Tibial artery (tissue), 4 donors: ENCODE measurements at regions not wholly inside any gene's neighbourhood (a gene's known extent, or its start where the extent isn't known, plus 50 kb on each side); places are given as distances from the start of the nearest gene placed in this dataset.

Source experiments
- DNase-seq, 2 donors: peaks; one replicate each; pipeline ENCODE4 v3.0.0-alpha.2; 2019
- H3K27ac ChIP-seq, 2 donors: fragments of 200-600 bp; sonication (generic) in 1 of 2; 1 replicate in 1 of 2; 2 replicates in 1 of 2; pipeline ENCODE4 v1.5.1; 2018 to 2019; ENCODE audit warnings: mild to moderate bottlenecking in 1 of 2
- H3K27me3 ChIP-seq, 2 donors: fragments of 200-600 bp; sonication (generic) in 1 of 2; one replicate each; pipeline versions ENCODE4 v1.5.1 to v1.6.0; 2016 to 2019
- H3K36me3 ChIP-seq, 3 donors: fragments of 200-600 bp; sonication (generic) in 2 of 3; one replicate each; pipeline ENCODE4 v1.5.1; 2016 to 2019; ENCODE audit warnings: mild to moderate bottlenecking in 2 of 3
- H3K4me1 ChIP-seq, 4 donors: fragments of 200-600 bp; sonication (generic) in 2 of 4; 1 replicate in 3 of 4; 2 replicates in 1 of 4; pipeline ENCODE4 v1.5.1; 2016 to 2019
- H3K4me3 ChIP-seq, 2 donors: fragments of 200-600 bp; sonication (generic) in 1 of 2; 1 replicate in 1 of 2; 2 replicates in 1 of 2; pipeline ENCODE4 v1.5.1; 2018 to 2019; ENCODE audit warnings: mild to moderate bottlenecking in 2 of 2
- H3K9me3 ChIP-seq, 3 donors: fragments of 200-600 bp; sonication (generic) in 1 of 3; one replicate each; pipeline ENCODE4 v1.5.1; 2016 to 2019
- CTCF ChIP-seq, 2 experiments: fragments of 200-600 bp in 1 of 2; fragments of 450-650 bp in 1 of 2; IDR thresholded peaks; one replicate each; pipeline ENCODE4 v1.5.1; 2017 to 2019; ENCODE audit warnings: antibody characterized with exemption in 2 of 2, mild to moderate bottlenecking in 1 of 2, moderate library complexity in 1 of 2
- intact Hi-C: fragments of 100-400 bp; cut with DNase I; formaldehyde crosslinking; loops from one replicate; pipeline ENCODE4 v1.15.0; 2023; ENCODE audit warnings: low total_unique reads

- no peak for TF ChIP-seq CTCF (IDR thresholded peaks at IDR 0.05)
Measured at GRCh38 chr18:57961876-57962505, 82.0 kb upstream of the NEDD4L start.

GRCh38 chr18:57961411-57961810, 82.6 kb upstream of the NEDD4L start:
- no peak overlapping the region for H3K4me3 ChIP-seq
- no peak for TF ChIP-seq CTCF (IDR thresholded peaks at IDR 0.05)
- no peaks in the 10 kb centered on the region for H3K4me1 ChIP-seq
- H3K27me3 ChIP-seq: no peaks in the 10 kb centered on the region
- no peak for DNase-seq
- H3K36me3 ChIP-seq: no peaks in the 10 kb centered on the region
- H3K9me3 ChIP-seq: no peaks in the 10 kb centered on the region
- H3K27ac ChIP-seq: no peak overlapping the region
- intact Hi-C loops: no loop called here

More at GRCh38 chr18:57961876-57962505, 82.0 kb upstream of the NEDD4L start:
- Histone ChIP-seq H3K27me3 (no peaks in the 10 kb centered on the region), H3K9me3 (no peaks in the 10 kb centered on the region), H3K27ac (no peak overlapping the region), H3K4me1 (no peaks in the 10 kb centered on the region), H3K4me3 (no peak overlapping the region), H3K36me3 (no peaks in the 10 kb centered on the region)
- DNase-seq: no peak
- intact Hi-C loops: no loop called here

- DNase-seq: no peak
- H3K9me3 ChIP-seq: no peaks in the 10 kb centered on the region
- intact Hi-C loops: no loop called here
- no peak for TF ChIP-seq CTCF (IDR thresholded peaks at IDR 0.05)
- no peak overlapping the region for H3K27ac ChIP-seq
- H3K4me3 ChIP-seq: no peak overlapping the region
- H3K27me3 ChIP-seq: no peaks in the 10 kb centered on the region
- H3K4me1 ChIP-seq: no peaks in the 10 kb centered on the region
- H3K36me3 ChIP-seq: no peaks in the 10 kb centered on the region
Measured at GRCh38 chr18:57959278-57959677, 84.7 kb upstream of the NEDD4L start.

GRCh38 chr18:57957210-57957609, 86.8 kb upstream of the NEDD4L start:
- Histone ChIP-seq H3K27ac (no peak overlapping the region), H3K4me1 (peaks cover 0 to 11% (median 3%) of the 10 kb centered on the region in 4 donors), H3K4me3 (no peak overlapping the region), H3K27me3 (no peaks in the 10 kb centered on the region), H3K9me3 (no peaks in the 10 kb centered on the region), H3K36me3 (no peaks in the 10 kb centered on the region)
- TF ChIP-seq CTCF (IDR thresholded peaks at IDR 0.05): no peak
- intact Hi-C loops: no loop called here
- DNase-seq: no peak

- no peak for TF ChIP-seq CTCF (IDR thresholded peaks at IDR 0.05)
- Histone ChIP-seq H3K9me3 (no peaks in the 10 kb centered on the region), H3K27ac (no peak overlapping the region), H3K4me1 (peaks cover 0 to 14% (median 3%) of the 10 kb centered on the region in 4 donors), H3K36me3 (no peaks in the 10 kb centered on the region), H3K27me3 (no peaks in the 10 kb centered on the region), H3K4me3 (no peak overlapping the region)
- DNase-seq: no peak
- intact Hi-C loops: no loop called here
Measured at GRCh38 chr18:57956491-57956890, 87.5 kb upstream of the NEDD4L start.

- Histone ChIP-seq H3K36me3 (no peaks in the 10 kb centered on the region), H3K27me3 (no peaks in the 10 kb centered on the region), H3K27ac (no peak overlapping the region), H3K4me3 (no peak overlapping the region), H3K9me3 (no peaks in the 10 kb centered on the region), H3K4me1 (peaks cover 0 to 14% (median 3%) of the 10 kb centered on the region in 4 donors)
- intact Hi-C loops: no loop called here
- no peak for TF ChIP-seq CTCF (IDR thresholded peaks at IDR 0.05)
- no peak for DNase-seq
Measured at GRCh38 chr18:57954935-57955334, 89.1 kb upstream of the NEDD4L start.
